GM19025 (cell line): ENCODE measurements at regions not wholly inside any gene's neighbourhood (a gene's known extent, or its start where the extent isn't known, plus 50 kb on each side); places are given as distances from the start of the nearest gene placed in this dataset.
A peak's percentile ranks its signal among the peaks of the same experiment; 100 is the strongest.
"Not testable (repeated sequence)": the region's sequence is repeated elsewhere in the genome, so short reads cannot be mapped to it uniquely, and the experiment has no call there.

ENCODE experiments used
- ATAC-seq: cut with Tn5 transposase; IDR thresholded peaks from one replicate; pipeline ENCODE4 v1.9.1; 2021; ENCODE audit warnings: mild to moderate bottlenecking, low read depth, moderate library complexity; ENCODE audit not compliant: unreplicated experiment

- no peak for ATAC-seq
Measured at GRCh38 chr16:62342216-62342615, 306.0 kb upstream of the CDH8 start.

- no peak for ATAC-seq
Measured at GRCh38 chr16:62335356-62335755, 299.1 kb upstream of the CDH8 start.

GRCh38 chr16:62321606-62322005 is 285.4 kb upstream of the CDH8 start:
- ATAC-seq = no peak

- ATAC-seq = no peak
Measured at GRCh38 chr16:62298600-62298999, 262.4 kb upstream of the CDH8 start.

- ATAC-seq = no peak
Measured at GRCh38 chr16:62294213-62294972, 258.2 kb upstream of the CDH8 start.

- no peak for ATAC-seq
Measured at GRCh38 chr16:62288990-62289629, 252.9 kb upstream of the CDH8 start.

- ATAC-seq = no peak
Measured at GRCh38 chr16:62280506-62280905, 244.3 kb upstream of the CDH8 start.

- no peak for ATAC-seq
Measured at GRCh38 chr16:62277942-62278341, 241.7 kb upstream of the CDH8 start.

- no peak for ATAC-seq
Measured at GRCh38 chr16:62276637-62277036, 240.4 kb upstream of the CDH8 start.

- ATAC-seq = no peak
Measured at GRCh38 chr16:62272035-62272434, 235.8 kb upstream of the CDH8 start.

GRCh38 chr16:62261760-62262159 is 225.5 kb upstream of the CDH8 start:
- no peak for ATAC-seq

GRCh38 chr16:62258931-62259435 is 222.7 kb upstream of the CDH8 start:
- not testable (repeated sequence) for ATAC-seq

GRCh38 chr16:62256406-62256805 is 220.2 kb upstream of the CDH8 start:
- ATAC-seq = no peak

GRCh38 chr16:62254847-62255246 is 218.6 kb upstream of the CDH8 start:
- ATAC-seq = no peak

- no peak for ATAC-seq
Measured at GRCh38 chr16:62254372-62254771, 218.1 kb upstream of the CDH8 start.

- no peak for ATAC-seq
Measured at GRCh38 chr16:62253966-62254365, 217.7 kb upstream of the CDH8 start.

GRCh38 chr16:62249069-62249468 is 212.8 kb upstream of the CDH8 start:
- ATAC-seq = no peak

GRCh38 chr16:62240722-62241121 is 204.5 kb upstream of the CDH8 start:
- ATAC-seq = no peak

GRCh38 chr16:62225675-62226074 is 189.4 kb upstream of the CDH8 start:
- peak; percentile 64 for ATAC-seq

GRCh38 chr16:62224646-62225209 is 188.5 kb upstream of the CDH8 start:
- ATAC-seq = no peak

GRCh38 chr16:62216837-62217236 is 180.6 kb upstream of the CDH8 start:
- no peak for ATAC-seq

- ATAC-seq = no peak
Measured at GRCh38 chr16:62213763-62214162, 177.5 kb upstream of the CDH8 start.
